ENCODE measurements at regions not wholly inside any gene's neighbourhood (a gene's known extent, or its start where the extent isn't known, plus 50 kb on each side); places are given as distances from the start of the nearest gene placed in this dataset.

DNA sequence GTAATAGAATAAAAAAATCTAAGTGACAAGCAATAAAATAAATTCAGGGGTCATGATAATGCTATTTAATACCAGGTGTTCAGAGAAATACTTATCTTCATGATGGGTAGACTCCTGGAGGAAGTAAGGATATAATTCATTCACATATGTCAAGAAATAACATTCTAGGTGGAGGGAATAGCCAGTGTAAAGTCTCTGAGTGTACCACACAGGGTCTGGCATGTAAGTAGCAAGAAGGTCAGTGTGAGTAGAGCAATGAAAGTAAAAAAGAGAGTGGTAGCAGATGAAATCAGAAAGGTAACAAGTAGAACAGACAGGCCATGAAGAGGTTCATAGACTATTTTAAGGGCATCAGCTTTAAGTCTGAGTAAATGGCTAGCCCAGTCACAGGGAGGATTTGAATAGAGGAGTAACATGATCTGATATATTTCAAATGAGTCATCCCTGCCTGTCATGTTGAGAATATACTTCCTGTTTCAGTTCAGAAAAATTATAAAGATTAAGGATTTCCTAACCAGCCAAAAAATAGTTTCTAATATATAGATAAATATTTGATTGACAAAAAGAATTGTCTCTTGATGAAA is 519.9 kb downstream of the C12orf50 start:
- no peak overlapping the region for H3K27ac ChIP-seq (ENCODE audit: low read length)
- H3K4me1 ChIP-seq (ENCODE audit: control insufficient read depth, insufficient read depth, low read length) = no peaks in the 10 kb centered on the region
- no peak overlapping the region for H3K9ac ChIP-seq (ENCODE audit: low read length in 2 of 2)
- no peak overlapping the region for H3K4me3 ChIP-seq (ENCODE audit: low read length in 2 of 2)
- H3K9me3 ChIP-seq (ENCODE audit: control insufficient read depth in 2 of 2, low read length in 2 of 2) = no peaks in the 10 kb centered on the region
- no peaks in the 10 kb centered on the region for H3K27me3 ChIP-seq (ENCODE audit: control insufficient read depth in 1 of 2, insufficient read depth in 2 of 2, low read length in 2 of 2)
- no peaks in the 10 kb centered on the region for H3K36me3 ChIP-seq (ENCODE audit: control insufficient read depth in 2 of 2, insufficient read depth in 2 of 2, low read length in 2 of 2)

DNA sequence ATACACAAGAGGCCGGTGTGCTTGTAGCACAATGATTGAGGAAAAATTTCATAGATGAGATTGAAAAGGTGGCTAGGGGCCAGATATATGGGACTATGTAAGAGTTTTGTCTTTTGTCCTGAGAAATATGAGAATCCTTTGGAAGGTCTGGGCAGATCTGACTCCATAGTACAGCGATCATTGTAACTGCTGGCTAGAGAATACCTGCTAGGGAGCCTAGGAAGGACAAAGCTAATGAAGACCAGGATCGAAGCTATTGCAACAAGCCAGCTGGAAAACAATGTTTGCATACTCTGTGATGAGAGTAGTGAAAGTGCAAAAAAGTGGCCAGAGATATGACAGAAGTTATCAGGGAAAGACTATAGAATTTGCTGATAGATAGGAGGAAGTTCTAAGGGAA is 537.6 kb downstream of the C12orf50 start:
- H3K9me3 ChIP-seq (ENCODE audit: control insufficient read depth in 2 of 2, low read length in 2 of 2) = no peaks in the 10 kb centered on the region
- H3K9ac ChIP-seq (ENCODE audit: low read length in 2 of 2) = no peak overlapping the region
- H3K4me1 ChIP-seq (ENCODE audit: control insufficient read depth, insufficient read depth, low read length) = no peaks in the 10 kb centered on the region
- no peaks in the 10 kb centered on the region for H3K27me3 ChIP-seq (ENCODE audit: control insufficient read depth in 1 of 2, insufficient read depth in 2 of 2, low read length in 2 of 2)
- H3K4me3 ChIP-seq (ENCODE audit: low read length in 2 of 2) = no peak overlapping the region
- no peaks in the 10 kb centered on the region for H3K36me3 ChIP-seq (ENCODE audit: control insufficient read depth in 2 of 2, insufficient read depth in 2 of 2, low read length in 2 of 2)
- no peak overlapping the region for H3K27ac ChIP-seq (ENCODE audit: low read length)

DNA sequence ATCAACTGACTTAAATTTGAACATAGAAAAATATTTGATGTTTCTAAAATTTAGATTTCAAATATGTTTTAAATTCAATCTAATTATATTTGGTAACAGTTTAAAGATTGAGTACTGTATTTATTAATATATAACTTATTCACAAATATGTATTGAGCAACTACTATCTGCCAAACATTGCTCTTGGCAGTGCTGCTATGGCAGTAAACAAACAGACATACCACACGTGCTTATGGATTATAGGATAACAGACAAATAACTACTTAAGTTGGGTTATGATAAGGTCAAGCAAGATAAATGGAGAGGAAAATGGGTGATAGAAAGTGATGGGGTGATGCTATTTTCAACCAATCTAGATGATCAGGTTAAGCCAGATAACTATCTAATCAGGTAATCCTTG is 538.1 kb downstream of the C12orf50 start:
- no peak overlapping the region for H3K4me3 ChIP-seq (ENCODE audit: low read length in 2 of 2)
- no peaks in the 10 kb centered on the region for H3K36me3 ChIP-seq (ENCODE audit: control insufficient read depth in 2 of 2, insufficient read depth in 2 of 2, low read length in 2 of 2)
- no peak overlapping the region for H3K27ac ChIP-seq (ENCODE audit: low read length)

DNA sequence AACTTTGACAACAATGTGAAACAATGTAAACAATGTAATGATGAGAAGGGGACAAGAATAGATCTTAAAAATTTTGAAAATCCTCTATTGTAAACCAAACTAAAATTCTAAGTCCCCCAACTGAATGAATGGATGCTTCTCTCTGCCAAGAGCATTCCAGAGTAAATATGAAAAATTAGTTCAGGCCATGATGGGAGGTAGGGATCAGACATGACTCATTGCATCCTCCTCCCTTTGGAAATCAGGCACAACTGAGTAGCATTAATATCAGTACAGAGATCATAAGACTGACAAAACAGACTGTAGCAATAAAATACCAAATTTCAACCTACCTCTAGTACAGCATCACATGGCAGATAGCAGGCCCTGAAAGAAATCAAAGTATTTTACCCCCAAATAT is 559.9 kb downstream of the C12orf50 start:
- no peak overlapping the region for H3K4me3 ChIP-seq (ENCODE audit: low read length in 2 of 2)
- H3K27me3 ChIP-seq (ENCODE audit: control insufficient read depth in 1 of 2, insufficient read depth in 2 of 2, low read length in 2 of 2) = no peaks in the 10 kb centered on the region
- no peak overlapping the region for H3K27ac ChIP-seq (ENCODE audit: low read length)
- H3K9ac ChIP-seq (ENCODE audit: low read length in 2 of 2) = no peak overlapping the region
- H3K36me3 ChIP-seq (ENCODE audit: control insufficient read depth in 2 of 2, insufficient read depth in 2 of 2, low read length in 2 of 2) = no peaks in the 10 kb centered on the region
- H3K9me3 ChIP-seq (ENCODE audit: control insufficient read depth in 2 of 2, low read length in 2 of 2) = no peaks in the 10 kb centered on the region
- no peaks in the 10 kb centered on the region for H3K4me1 ChIP-seq (ENCODE audit: control insufficient read depth, insufficient read depth, low read length)

More for the DNA sequence above, 538.1 kb downstream of the C12orf50 start:
- Histone ChIP-seq H3K4me1 (ENCODE audit: control insufficient read depth, insufficient read depth, low read length) (no peaks in the 10 kb centered on the region), H3K9ac (ENCODE audit: low read length in 2 of 2) (no peak overlapping the region), H3K27me3 (ENCODE audit: control insufficient read depth in 1 of 2, insufficient read depth in 2 of 2, low read length in 2 of 2) (no peaks in the 10 kb centered on the region), H3K9me3 (ENCODE audit: control insufficient read depth in 2 of 2, low read length in 2 of 2) (no peaks in the 10 kb centered on the region)

DNA sequence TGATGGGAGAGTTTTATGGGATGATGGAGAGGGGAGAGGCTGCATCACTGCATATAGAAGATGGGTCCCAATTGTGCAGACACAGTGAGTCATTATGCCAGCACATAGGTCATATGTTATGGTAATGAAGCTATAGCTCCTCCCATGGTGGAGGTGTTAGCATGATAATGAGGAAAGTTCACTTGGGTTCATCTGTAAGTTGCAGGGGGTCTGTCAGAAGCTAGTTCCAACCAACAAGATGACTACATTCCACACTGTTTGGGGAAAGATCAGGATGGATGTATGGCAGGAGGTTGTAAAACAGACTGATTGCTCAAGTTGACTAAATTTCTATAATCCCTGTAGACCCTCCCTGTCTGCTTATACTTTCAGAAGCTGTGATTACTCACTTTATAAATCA is 561.3 kb downstream of the C12orf50 start:
- Histone ChIP-seq H3K27me3 (ENCODE audit: control insufficient read depth in 1 of 2, insufficient read depth in 2 of 2, low read length in 2 of 2) (no peaks in the 10 kb centered on the region), H3K36me3 (ENCODE audit: control insufficient read depth in 2 of 2, insufficient read depth in 2 of 2, low read length in 2 of 2) (no peaks in the 10 kb centered on the region), H3K9ac (ENCODE audit: low read length in 2 of 2) (no peak overlapping the region), H3K4me1 (ENCODE audit: control insufficient read depth, insufficient read depth, low read length) (no peaks in the 10 kb centered on the region), H3K27ac (ENCODE audit: low read length) (no peak overlapping the region), H3K4me3 (ENCODE audit: low read length in 2 of 2) (no peak overlapping the region), H3K9me3 (ENCODE audit: control insufficient read depth in 2 of 2, low read length in 2 of 2) (no peaks in the 10 kb centered on the region)

DNA sequence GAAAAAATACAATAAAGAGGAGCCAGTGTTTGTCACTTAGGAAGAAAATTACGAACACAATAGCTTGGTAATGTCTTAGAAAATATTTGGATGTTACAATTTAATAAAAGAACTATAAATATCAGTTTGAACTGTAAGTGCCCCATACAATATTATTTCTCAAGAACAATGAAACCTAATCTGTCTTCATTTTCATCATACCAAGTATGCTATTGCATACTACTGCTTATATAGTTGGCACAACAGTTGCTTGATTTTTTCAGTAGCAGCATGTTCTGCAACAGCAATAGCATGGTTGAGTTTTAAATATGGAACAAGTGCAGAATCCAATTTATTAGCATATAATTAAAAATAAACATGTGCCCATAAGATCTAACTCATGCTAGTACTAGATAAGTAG is 564.6 kb downstream of the C12orf50 start:
- H3K27ac ChIP-seq (ENCODE audit: low read length) = no peak overlapping the region
- no peak overlapping the region for H3K9ac ChIP-seq (ENCODE audit: low read length in 2 of 2)
- no peaks in the 10 kb centered on the region for H3K27me3 ChIP-seq (ENCODE audit: control insufficient read depth in 1 of 2, insufficient read depth in 2 of 2, low read length in 2 of 2)
- H3K9me3 ChIP-seq (ENCODE audit: control insufficient read depth in 2 of 2, low read length in 2 of 2) = no peaks in the 10 kb centered on the region
- no peaks in the 10 kb centered on the region for H3K4me1 ChIP-seq (ENCODE audit: control insufficient read depth, insufficient read depth, low read length)
- H3K36me3 ChIP-seq (ENCODE audit: control insufficient read depth in 2 of 2, insufficient read depth in 2 of 2, low read length in 2 of 2) = no peaks in the 10 kb centered on the region
- H3K4me3 ChIP-seq (ENCODE audit: low read length in 2 of 2) = no peak overlapping the region

DNA sequence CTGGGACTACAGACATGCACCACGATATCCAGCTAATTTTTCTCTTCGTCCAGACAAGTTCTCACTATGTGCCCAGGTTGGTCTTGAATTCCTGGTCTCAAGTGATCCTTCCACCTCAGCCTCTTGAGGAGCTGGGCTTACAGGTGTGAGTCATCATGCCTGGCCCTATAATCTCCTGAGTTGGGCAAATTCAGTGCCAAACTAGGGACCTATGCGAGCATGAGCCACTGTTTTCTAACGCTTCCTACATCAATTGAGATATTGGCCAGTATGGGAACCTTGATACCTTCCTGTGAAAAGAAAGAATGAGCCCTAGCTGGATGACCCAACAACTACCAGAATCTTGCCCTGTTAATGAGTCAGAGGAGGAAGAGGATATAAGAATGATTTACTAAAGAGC is 585.2 kb downstream of the C12orf50 start:
- H3K4me3 ChIP-seq (ENCODE audit: low read length in 2 of 2) = no peak overlapping the region
- H3K36me3 ChIP-seq (ENCODE audit: control insufficient read depth in 2 of 2, insufficient read depth in 2 of 2, low read length in 2 of 2) = no peaks in the 10 kb centered on the region
- no peaks in the 10 kb centered on the region for H3K9me3 ChIP-seq (ENCODE audit: control insufficient read depth in 2 of 2, low read length in 2 of 2)
- no peak overlapping the region for H3K9ac ChIP-seq (ENCODE audit: low read length in 2 of 2)
- no peaks in the 10 kb centered on the region for H3K4me1 ChIP-seq (ENCODE audit: control insufficient read depth, insufficient read depth, low read length)
- H3K27ac ChIP-seq (ENCODE audit: low read length) = no peak overlapping the region
- H3K27me3 ChIP-seq (ENCODE audit: control insufficient read depth in 1 of 2, insufficient read depth in 2 of 2, low read length in 2 of 2) = no peaks in the 10 kb centered on the region

DNA sequence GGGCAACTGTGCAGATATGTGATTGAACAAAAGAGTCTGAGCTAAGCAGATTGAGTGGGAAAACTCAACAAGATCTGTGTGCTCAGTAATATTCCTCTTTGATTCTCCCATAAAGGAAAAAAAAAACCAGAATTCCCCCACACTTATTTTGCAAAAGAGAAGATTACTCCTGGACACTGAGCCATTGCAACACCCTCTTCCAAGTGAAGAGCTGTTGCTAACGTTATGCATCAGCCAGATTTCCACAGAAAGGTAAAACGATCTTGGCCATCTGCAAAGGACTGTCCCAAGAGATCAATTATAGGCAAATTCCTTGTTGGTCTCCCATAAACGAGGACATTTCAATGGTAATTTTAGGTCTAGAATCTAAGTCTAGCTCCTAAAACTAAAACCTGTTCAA is 587.7 kb downstream of the C12orf50 start:
- H3K9me3 ChIP-seq (ENCODE audit: control insufficient read depth in 2 of 2, low read length in 2 of 2) = no peaks in the 10 kb centered on the region
- H3K36me3 ChIP-seq (ENCODE audit: control insufficient read depth in 2 of 2, insufficient read depth in 2 of 2, low read length in 2 of 2) = no peaks in the 10 kb centered on the region
- no peaks in the 10 kb centered on the region for H3K27me3 ChIP-seq (ENCODE audit: control insufficient read depth in 1 of 2, insufficient read depth in 2 of 2, low read length in 2 of 2)
- H3K4me3 ChIP-seq (ENCODE audit: low read length in 2 of 2) = no peak overlapping the region
- no peak overlapping the region for H3K9ac ChIP-seq (ENCODE audit: low read length in 2 of 2)
- H3K4me1 ChIP-seq (ENCODE audit: control insufficient read depth, insufficient read depth, low read length) = no peaks in the 10 kb centered on the region
- no peak overlapping the region for H3K27ac ChIP-seq (ENCODE audit: low read length)

DNA sequence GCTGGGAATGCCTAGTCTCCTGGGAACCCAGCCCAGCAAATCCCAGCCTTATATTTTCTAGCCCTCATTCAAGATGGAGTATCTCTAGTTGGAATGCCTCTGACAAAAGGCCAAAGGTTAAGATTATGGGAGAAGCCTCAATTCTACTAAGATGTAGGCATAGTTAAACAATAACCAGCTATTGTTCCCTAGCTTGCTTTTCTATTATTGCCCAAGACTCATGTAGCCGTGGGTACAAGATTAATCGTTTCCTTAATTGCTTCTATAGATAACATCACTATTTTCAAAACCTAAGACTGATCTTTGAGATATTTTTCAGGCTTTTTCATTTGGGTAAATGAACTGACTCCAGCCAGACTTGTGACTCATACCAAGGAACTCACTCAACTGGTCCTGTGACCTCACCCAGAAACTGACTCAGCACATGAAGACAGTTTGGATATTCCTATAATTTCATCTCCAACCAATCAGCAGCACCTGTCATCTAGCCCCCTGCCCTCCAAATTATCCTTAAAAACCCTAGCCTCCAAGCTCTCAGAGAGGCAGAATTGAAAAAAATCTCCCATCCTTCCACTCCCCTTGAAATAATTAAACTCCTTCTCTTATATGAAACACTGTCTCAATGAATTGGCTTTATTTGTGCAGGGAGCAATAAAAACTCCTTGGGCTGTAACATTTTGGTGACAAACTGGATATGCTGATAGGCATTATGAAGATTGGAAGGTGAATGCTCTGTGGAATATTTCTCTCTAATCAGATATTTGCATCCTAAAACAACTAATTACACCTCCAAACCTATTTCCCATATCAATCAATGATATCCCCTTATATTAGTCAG is 589.0 kb downstream of the C12orf50 start:
- Histone ChIP-seq H3K9ac (ENCODE audit: low read length in 2 of 2) (no peak overlapping the region), H3K4me1 (ENCODE audit: control insufficient read depth, insufficient read depth, low read length) (no peaks in the 10 kb centered on the region), H3K9me3 (ENCODE audit: control insufficient read depth in 2 of 2, low read length in 2 of 2) (no peaks in the 10 kb centered on the region), H3K4me3 (ENCODE audit: low read length in 2 of 2) (no peak overlapping the region), H3K27ac (ENCODE audit: low read length) (no peak overlapping the region), H3K36me3 (ENCODE audit: control insufficient read depth in 2 of 2, insufficient read depth in 2 of 2, low read length in 2 of 2) (no peaks in the 10 kb centered on the region), H3K27me3 (ENCODE audit: control insufficient read depth in 1 of 2, insufficient read depth in 2 of 2, low read length in 2 of 2) (no peaks in the 10 kb centered on the region)

DNA sequence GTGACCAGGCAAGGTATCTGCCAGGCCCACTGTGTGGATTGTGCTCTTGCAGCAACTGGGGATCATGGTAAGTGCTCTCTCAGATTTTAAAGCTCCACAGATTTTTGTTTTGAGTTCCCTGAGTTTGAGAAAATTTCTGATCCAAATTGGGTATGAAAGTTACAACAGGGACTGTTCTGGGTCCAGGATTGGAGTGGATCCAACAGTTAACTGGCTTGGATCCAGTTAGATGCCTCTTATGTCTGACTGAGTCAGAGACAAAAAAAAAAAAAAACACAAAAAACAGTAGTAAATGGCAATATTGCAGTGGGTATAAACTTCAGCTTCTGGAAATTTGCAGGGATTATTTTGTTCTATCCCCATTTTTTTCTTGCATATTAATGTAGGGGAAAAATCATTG is 598.8 kb downstream of the C12orf50 start:
- no peaks in the 10 kb centered on the region for H3K36me3 ChIP-seq (ENCODE audit: control insufficient read depth in 2 of 2, insufficient read depth in 2 of 2, low read length in 2 of 2)

DNA sequence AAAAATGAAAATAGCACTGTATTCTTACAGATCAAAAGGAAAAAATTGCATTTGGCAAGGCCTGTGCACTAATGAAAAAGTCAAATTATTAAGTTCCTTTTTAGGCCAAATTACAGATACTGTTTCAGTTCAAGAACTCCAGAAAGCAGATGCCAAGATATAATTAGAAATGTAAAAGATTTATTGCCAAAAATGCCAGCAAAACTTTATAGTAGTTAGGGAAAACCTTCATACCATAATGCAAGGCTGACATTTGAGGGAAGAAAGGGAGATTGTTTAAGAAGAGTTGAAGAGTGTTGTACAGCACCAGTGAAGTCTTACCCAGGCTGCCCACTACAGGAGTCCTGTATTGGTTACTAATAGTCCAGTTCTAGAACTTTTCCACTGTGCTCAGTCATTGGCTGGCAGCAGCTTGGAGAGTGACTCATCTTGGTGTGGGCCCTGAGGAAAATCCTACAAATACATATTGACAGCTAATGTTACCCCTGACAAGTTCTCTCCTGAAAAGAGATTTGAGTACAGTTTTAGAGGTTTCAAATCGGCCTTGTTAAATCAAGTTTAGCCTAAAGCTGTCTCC is 600.4 kb downstream of the C12orf50 start:
- Histone ChIP-seq H3K27ac (ENCODE audit: low read length) (no peak overlapping the region), H3K9me3 (ENCODE audit: control insufficient read depth in 2 of 2, low read length in 2 of 2) (no peaks in the 10 kb centered on the region)

More for the DNA sequence above, 598.8 kb downstream of the C12orf50 start:
- H3K27me3 ChIP-seq (ENCODE audit: control insufficient read depth in 1 of 2, insufficient read depth in 2 of 2, low read length in 2 of 2) = no peaks in the 10 kb centered on the region
- H3K4me1 ChIP-seq (ENCODE audit: control insufficient read depth, insufficient read depth, low read length) = no peaks in the 10 kb centered on the region
- no peak overlapping the region for H3K4me3 ChIP-seq (ENCODE audit: low read length in 2 of 2)
- no peak overlapping the region for H3K9ac ChIP-seq (ENCODE audit: low read length in 2 of 2)
- H3K27ac ChIP-seq (ENCODE audit: low read length) = no peak overlapping the region
- no peaks in the 10 kb centered on the region for H3K9me3 ChIP-seq (ENCODE audit: control insufficient read depth in 2 of 2, low read length in 2 of 2)

More for the DNA sequence above, 600.4 kb downstream of the C12orf50 start:
- Histone ChIP-seq H3K9ac (ENCODE audit: low read length in 2 of 2) (no peak overlapping the region), H3K4me1 (ENCODE audit: control insufficient read depth, insufficient read depth, low read length) (no peaks in the 10 kb centered on the region), H3K4me3 (ENCODE audit: low read length in 2 of 2) (no peak overlapping the region), H3K36me3 (ENCODE audit: control insufficient read depth in 2 of 2, insufficient read depth in 2 of 2, low read length in 2 of 2) (no peaks in the 10 kb centered on the region), H3K27me3 (ENCODE audit: control insufficient read depth in 1 of 2, insufficient read depth in 2 of 2, low read length in 2 of 2) (no peaks in the 10 kb centered on the region)

Measured in stomach smooth muscle (tissue), 2 donors.